Suprapubic skin (tissue), 4 donors: ENCODE measurements at regions not wholly inside any gene's neighbourhood (a gene's known extent, or its start where the extent isn't known, plus 50 kb on each side); places are given as distances from the start of the nearest gene placed in this dataset.

ENCODE experiments used
- POLR2A ChIP-seq, 2 donors: fragments of 450-650 bp; IDR thresholded peaks; one replicate each; pipeline ENCODE4 v1.6.1; 2017; ENCODE audit warnings: antibody characterized with exemption in 2 of 2, mild to moderate bottlenecking in 2 of 2, moderate library complexity in 2 of 2
- POLR2AphosphoS5 ChIP-seq, 3 donors: sonication (generic); formaldehyde crosslinking; IDR thresholded peaks; one replicate each; pipeline ENCODE4 v1.6.1; 2017; ENCODE audit warnings: antibody characterized with exemption in 3 of 3
- TF ChIP-seq, protein P1 (sequence below), 2 donors: fragments of 200-600 bp in 1 of 2; fragments of 450-650 bp in 1 of 2; sonication (generic) in 1 of 2; IDR thresholded peaks; one replicate each; pipeline ENCODE4 v1.5.1; 2016 to 2019; ENCODE audit warnings: antibody characterized with exemption in 2 of 2, mild to moderate bottlenecking in 1 of 2, moderate library complexity in 1 of 2

DNA sequence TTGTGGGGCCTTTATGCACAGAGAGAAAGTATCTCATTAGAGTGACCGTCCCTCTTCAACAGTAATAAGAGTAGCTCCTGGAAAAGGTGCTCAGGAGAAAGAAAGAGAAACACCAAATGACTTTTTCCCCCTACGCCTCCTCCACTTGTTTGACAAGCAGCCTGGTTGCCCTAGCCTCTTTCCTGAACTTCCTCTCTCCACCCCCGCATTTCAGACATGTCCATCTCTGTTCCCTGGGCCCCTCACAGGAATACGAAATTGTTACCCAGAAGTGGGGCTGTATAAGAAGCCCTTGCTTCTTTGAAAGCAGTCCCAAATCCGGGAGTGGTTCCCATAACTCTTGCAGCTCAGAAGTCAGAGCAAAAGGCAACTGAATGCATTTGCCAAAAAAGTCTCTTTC, 119.6 kb upstream of the ADO start:
- TF ChIP-seq POLR2AphosphoS5 (IDR thresholded peaks at IDR 0.05) (no peak), POLR2A (IDR thresholded peaks at IDR 0.05) (no peak)
- TF ChIP-seq, protein P1, sequence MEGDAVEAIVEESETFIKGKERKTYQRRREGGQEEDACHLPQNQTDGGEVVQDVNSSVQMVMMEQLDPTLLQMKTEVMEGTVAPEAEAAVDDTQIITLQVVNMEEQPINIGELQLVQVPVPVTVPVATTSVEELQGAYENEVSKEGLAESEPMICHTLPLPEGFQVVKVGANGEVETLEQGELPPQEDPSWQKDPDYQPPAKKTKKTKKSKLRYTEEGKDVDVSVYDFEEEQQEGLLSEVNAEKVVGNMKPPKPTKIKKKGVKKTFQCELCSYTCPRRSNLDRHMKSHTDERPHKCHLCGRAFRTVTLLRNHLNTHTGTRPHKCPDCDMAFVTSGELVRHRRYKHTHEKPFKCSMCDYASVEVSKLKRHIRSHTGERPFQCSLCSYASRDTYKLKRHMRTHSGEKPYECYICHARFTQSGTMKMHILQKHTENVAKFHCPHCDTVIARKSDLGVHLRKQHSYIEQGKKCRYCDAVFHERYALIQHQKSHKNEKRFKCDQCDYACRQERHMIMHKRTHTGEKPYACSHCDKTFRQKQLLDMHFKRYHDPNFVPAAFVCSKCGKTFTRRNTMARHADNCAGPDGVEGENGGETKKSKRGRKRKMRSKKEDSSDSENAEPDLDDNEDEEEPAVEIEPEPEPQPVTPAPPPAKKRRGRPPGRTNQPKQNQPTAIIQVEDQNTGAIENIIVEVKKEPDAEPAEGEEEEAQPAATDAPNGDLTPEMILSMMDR (IDR thresholded peaks at IDR 0.05): no peak
